Right lobe of liver (tissue), 4 donors: ENCODE measurements at regions not wholly inside any gene's neighbourhood (a gene's known extent, or its start where the extent isn't known, plus 50 kb on each side); places are given as distances from the start of the nearest gene placed in this dataset.
A peak's percentile ranks its signal among the peaks of the same experiment; 100 is the strongest.

Experiments used
- CTCF ChIP-seq, 4 donors: fragments of 200-600 bp in 3 of 4; fragments of 450-650 bp in 1 of 4; IDR thresholded peaks; one replicate each; pipeline versions ENCODE4 v1.5.1 to v1.8.0; 2016 to 2022; ENCODE audit warnings: antibody characterized with exemption in 4 of 4, mild to moderate bottlenecking in 2 of 4
- POLR2A ChIP-seq: fragments of 450-650 bp; IDR thresholded peaks from one replicate; pipeline ENCODE4 v1.6.1; 2017; ENCODE audit warnings: antibody characterized with exemption, mild to moderate bottlenecking
- donor health status: DM: no; HTN: no; CAD: no.
- donor health status: DM: no; HTN: no; CAD: no.
- donor health status: DM: no; HTN: yes; CAD: no.

- peak in 2 of 4 donors; percentile 11 to 24 for TF ChIP-seq CTCF (IDR thresholded peaks at IDR 0.05)
- TF ChIP-seq POLR2A = no peak
Measured at GRCh38 chr2:65974067-65974723, 460.7 kb upstream of the MEIS1 start.
